Skeletal muscle tissue (tissue), 3 donors: ENCODE measurements at regions not wholly inside any gene's neighbourhood (a gene's known extent, or its start where the extent isn't known, plus 50 kb on each side); places are given as distances from the start of the nearest gene placed in this dataset.

Experiments
- H3K27ac ChIP-seq: one replicate; pipeline ENCODE4 v1.7.0; 2013; ENCODE audit warnings: mild to moderate bottlenecking, low read depth, low read length, inconsistent platforms
- H3K27me3 ChIP-seq, 3 donors: one replicate each; pipeline ENCODE4 v1.7.0; 2013; ENCODE audit warnings: low read length in 3 of 3; ENCODE audit not compliant: control insufficient read depth in 3 of 3, insufficient read depth in 3 of 3
- H3K36me3 ChIP-seq, 3 donors: one replicate each; pipeline ENCODE4 v1.7.0; 2013; ENCODE audit warnings: low read length in 3 of 3; ENCODE audit not compliant: control insufficient read depth in 3 of 3, insufficient read depth in 3 of 3
- H3K4me1 ChIP-seq, 3 donors: one replicate each; pipeline ENCODE4 v1.7.0; 2013; ENCODE audit warnings: low read length in 3 of 3, mild to moderate bottlenecking in 3 of 3; ENCODE audit not compliant: control insufficient read depth in 3 of 3, insufficient read depth in 3 of 3
- H3K4me3 ChIP-seq, 3 donors: one replicate each; pipeline ENCODE4 v1.7.0; 2013; ENCODE audit warnings: low read length in 3 of 3
- H3K9ac ChIP-seq, 3 donors: one replicate each; pipeline ENCODE4 v1.7.0; 2013; ENCODE audit warnings: low read length in 3 of 3, mild to moderate bottlenecking in 3 of 3, moderate library complexity in 2 of 3, low read depth in 1 of 3
- H3K9me3 ChIP-seq, 3 donors: one replicate each; pipeline ENCODE4 v1.7.0; 2013; ENCODE audit warnings: low read length in 3 of 3; ENCODE audit not compliant: control insufficient read depth in 3 of 3
- donor health status: Osteomylitis.

DNA sequence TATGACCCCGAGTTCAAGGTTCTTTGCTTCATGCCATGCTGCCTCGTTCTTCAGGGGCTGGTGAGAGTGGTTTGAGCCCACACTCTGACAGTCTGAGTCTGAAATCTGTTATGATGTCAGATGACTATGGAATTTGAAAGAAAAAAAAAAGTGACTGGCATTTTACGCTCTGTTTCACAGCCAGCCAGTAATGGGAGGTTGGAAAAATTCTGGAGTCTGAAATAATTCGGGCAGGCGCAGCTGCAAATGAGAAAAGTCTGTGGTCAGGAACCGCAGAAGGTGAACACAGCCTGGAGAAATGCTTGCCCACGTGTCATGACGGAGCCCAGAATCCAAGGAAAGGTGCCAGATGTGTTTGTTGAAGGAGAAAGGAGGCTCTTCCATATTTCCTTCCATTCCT lies 269.8 kb upstream of the PWP1 start:
- Histone ChIP-seq H3K4me1 (no peaks in the 10 kb centered on the region), H3K9me3 (no peaks in the 10 kb centered on the region), H3K9ac (no peak overlapping the region)

DNA sequence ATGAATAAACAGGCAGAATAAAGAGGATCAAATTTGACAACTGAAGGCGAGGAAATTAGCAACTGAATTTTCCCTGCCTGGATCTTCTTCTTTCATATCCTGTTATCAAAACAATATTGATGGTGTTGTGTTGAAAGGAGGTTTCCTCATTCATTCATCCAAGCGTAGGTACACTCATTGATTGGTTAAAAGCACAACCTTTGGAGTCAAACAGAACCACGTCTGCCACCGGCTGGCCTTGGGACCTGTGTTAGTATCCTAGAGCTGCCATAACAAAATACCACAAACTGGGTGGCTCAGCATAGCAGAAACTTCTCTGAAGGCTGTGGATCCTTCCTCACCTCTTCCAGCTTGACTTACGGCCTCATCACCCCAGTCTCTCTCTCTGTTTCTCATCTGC lies 268.6 kb upstream of the PWP1 start:
- Histone ChIP-seq H3K9me3 (no peaks in the 10 kb centered on the region), H3K9ac (no peak overlapping the region), H3K4me1 (no peaks in the 10 kb centered on the region), H3K36me3 (no peaks in the 10 kb centered on the region), H3K27me3 (peaks cover 0 to 3% (median 0%) of the 10 kb centered on the region in 3 donors), H3K27ac (no peak overlapping the region), H3K4me3 (no peak overlapping the region)

More for the DNA sequence above, 269.8 kb upstream of the PWP1 start:
- Histone ChIP-seq H3K27ac (no peak overlapping the region), H3K27me3 (peaks cover 0 to 3% (median 0%) of the 10 kb centered on the region in 3 donors), H3K4me3 (no peak overlapping the region), H3K36me3 (no peaks in the 10 kb centered on the region)

DNA sequence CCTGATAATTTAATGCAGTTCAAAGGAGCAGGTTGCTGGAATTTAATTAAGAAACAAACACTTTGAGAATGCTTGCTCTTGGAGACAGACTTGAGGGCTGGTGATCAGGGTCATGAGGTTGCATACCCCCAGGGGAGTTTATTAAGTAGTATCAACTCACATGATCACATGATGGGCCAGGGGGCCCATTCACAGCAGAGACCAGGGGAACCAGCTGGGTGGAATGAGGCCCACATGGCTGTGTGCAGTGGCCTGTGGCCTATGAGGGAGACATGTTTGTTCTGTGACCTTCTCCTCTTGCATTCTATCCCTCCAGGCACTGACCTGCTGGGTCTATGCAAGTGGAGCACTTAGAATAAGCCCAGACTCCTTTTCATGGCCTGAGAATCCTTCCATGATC lies 266.6 kb upstream of the PWP1 start:
- Histone ChIP-seq H3K4me1 (no peaks in the 10 kb centered on the region), H3K27me3 (peaks cover 0 to 3% (median 0%) of the 10 kb centered on the region in 3 donors), H3K4me3 (no peak overlapping the region), H3K27ac (no peak overlapping the region), H3K36me3 (no peaks in the 10 kb centered on the region), H3K9ac (no peak overlapping the region), H3K9me3 (no peaks in the 10 kb centered on the region)

DNA sequence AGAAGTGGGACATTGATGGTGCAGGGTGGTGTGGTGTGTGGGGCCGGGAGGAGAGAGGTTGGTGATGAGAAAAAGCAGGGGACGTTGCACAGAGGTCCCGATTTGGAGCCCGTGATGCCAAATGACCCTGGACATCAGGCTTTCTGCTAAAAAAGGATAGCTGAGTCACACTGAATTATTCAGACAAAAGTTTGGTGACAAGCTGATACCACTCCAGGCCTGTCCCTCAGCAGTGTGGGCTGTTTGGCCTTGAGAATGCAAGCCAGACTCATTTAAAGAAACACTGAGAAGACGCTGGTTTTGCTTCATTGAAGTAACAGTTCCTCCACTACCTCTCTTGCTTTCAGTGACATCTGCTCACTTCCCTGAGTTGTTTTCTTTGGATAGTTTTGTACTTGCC lies 262.1 kb upstream of the PWP1 start:
- H3K27ac ChIP-seq, result no peak overlapping the region
- H3K4me1 ChIP-seq, result no peaks in the 10 kb centered on the region
- no peaks in the 10 kb centered on the region for H3K27me3 ChIP-seq
- H3K9ac ChIP-seq, result no peak overlapping the region
- no peak overlapping the region for H3K4me3 ChIP-seq
- H3K36me3 ChIP-seq, result no peaks in the 10 kb centered on the region
- H3K9me3 ChIP-seq, result no peaks in the 10 kb centered on the region

DNA sequence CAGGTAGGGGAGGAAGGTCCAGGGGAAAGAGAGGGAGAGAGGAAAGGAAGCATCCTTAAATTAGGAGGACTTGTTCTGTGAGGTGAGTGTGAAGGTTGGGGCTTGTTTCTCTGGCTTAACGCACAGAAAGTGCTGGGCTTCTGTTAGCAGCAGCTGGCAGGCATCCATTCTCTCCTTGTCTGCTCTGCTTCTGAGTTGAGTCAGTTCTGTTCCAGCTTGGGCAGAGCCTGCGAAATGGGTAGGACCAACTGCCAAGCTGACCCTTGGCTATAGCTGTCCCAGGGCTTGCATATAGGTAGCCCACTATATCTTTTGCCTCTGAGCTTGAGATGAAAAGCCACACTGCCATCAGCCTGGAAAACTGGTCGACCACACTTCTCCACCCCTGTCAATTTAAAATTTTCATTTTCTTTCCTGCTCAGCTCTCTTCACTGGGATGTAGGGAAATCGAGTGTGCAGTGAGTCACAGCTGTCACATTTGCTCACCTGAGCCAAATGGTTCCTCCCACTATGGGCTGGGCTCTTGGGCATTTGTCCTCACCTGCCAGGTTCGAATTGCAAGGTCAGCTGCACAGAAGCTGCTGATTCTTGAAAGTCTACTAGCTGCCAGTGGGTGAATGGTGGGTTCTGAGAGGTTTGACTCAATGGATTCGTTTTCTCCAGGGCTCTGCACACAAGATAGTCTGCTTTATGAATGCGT lies 256.4 kb upstream of the PWP1 start:
- Histone ChIP-seq H3K4me3 (no peak overlapping the region), H3K27me3 (no peaks in the 10 kb centered on the region), H3K9me3 (no peaks in the 10 kb centered on the region), H3K9ac (no peak overlapping the region), H3K36me3 (no peaks in the 10 kb centered on the region), H3K27ac (no peak overlapping the region), H3K4me1 (no peaks in the 10 kb centered on the region)

DNA sequence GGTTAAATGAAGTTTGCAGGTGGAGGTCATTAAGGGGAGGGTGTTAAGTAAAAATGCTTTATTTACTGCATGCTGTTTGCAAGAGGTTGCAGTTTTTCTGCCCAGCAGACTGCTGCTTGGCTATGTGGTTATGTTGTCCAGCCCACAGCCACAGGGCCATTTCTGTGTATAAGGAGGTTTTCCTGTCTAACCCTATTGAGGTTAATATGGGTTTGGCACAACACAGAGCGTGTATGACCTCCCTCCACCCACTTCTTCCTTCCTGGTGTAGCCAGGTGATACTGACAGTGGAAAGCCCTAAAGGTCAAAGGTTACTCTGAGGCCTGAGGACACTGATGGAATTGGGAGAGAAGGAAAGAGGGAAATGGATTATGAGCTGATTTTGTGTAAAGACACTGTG lies 253.7 kb upstream of the PWP1 start:
- no peaks in the 10 kb centered on the region for H3K9me3 ChIP-seq
- H3K27me3 ChIP-seq, result no peaks in the 10 kb centered on the region
- H3K4me3 ChIP-seq, result no peak overlapping the region
- H3K36me3 ChIP-seq, result no peaks in the 10 kb centered on the region
- H3K27ac ChIP-seq, result no peak overlapping the region
- H3K9ac ChIP-seq, result no peak overlapping the region
- H3K4me1 ChIP-seq, result no peaks in the 10 kb centered on the region

DNA sequence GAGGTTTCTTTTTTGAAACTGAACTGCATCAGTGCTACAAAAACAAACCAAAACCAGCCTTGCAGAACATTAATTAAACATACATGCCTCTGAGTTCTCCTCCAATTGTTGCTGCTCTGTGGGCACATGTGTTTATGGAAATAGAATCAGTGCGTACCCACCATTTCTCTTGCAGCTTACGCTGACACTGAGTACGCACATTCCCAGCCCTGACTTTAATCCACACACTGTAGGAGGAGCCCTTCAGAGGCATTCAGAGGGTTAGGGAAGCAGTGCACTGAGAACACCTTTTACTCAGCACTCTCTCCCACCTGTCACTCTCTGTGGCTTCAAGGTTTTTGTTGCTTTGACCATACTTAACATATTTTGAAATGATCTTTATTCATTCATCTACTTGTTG lies 250.5 kb upstream of the PWP1 start:
- Histone ChIP-seq H3K9ac (no peak overlapping the region), H3K4me3 (no peak overlapping the region), H3K36me3 (no peaks in the 10 kb centered on the region), H3K27me3 (peaks cover 0 to 2% (median 0%) of the 10 kb centered on the region in 3 donors), H3K27ac (no peak overlapping the region), H3K4me1 (no peaks in the 10 kb centered on the region), H3K9me3 (no peaks in the 10 kb centered on the region)

DNA sequence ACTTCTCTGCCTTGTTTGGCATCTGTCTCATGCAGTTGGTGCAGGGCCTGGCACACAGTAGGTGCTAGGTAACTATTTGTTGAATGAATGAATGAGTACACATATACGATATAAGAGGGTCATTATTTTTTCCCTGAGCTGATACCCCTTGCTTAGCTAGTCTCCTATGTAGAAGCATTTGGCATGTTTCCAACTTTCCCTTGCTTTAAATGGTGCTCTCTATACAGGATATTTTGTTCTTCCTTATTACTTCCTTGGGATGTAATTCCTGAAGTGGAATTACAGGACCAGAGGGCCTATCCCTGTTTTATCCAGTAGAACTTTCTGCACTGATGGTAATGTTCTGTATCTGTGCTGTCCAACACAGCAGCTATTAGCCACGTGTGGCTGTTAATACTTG lies 250.1 kb upstream of the PWP1 start:
- no peaks in the 10 kb centered on the region for H3K4me1 ChIP-seq
- H3K27ac ChIP-seq, result no peak overlapping the region
- H3K4me3 ChIP-seq, result no peak overlapping the region
- H3K9me3 ChIP-seq, result no peaks in the 10 kb centered on the region
- no peak overlapping the region for H3K9ac ChIP-seq
- H3K27me3 ChIP-seq, result peaks cover 0 to 4% (median 0%) of the 10 kb centered on the region in 3 donors
- no peaks in the 10 kb centered on the region for H3K36me3 ChIP-seq

DNA sequence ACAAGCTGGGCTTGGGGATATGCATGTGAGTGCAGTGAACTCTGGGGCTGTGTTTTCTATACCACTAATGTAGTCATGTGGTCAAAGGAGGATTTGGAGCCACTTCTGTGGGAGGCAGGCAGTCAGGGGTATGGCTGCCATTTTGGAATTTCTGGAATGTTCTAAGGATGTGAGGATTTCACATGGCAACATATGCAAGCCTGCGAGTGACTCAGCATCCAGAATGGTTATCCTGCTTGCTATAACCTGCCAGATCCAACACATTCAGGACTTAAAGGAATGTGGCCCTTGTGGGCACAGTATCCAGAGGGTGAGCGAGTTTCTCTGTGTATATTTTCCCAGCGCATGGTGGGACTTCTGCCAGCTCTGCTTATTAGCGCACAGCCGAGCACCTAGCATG lies 249.2 kb upstream of the PWP1 start:
- Histone ChIP-seq H3K27ac (no peak overlapping the region), H3K9me3 (no peaks in the 10 kb centered on the region), H3K27me3 (peaks cover 0 to 4% (median 0%) of the 10 kb centered on the region in 3 donors), H3K4me1 (no peaks in the 10 kb centered on the region), H3K9ac (no peak overlapping the region), H3K4me3 (no peak overlapping the region), H3K36me3 (no peaks in the 10 kb centered on the region)

DNA sequence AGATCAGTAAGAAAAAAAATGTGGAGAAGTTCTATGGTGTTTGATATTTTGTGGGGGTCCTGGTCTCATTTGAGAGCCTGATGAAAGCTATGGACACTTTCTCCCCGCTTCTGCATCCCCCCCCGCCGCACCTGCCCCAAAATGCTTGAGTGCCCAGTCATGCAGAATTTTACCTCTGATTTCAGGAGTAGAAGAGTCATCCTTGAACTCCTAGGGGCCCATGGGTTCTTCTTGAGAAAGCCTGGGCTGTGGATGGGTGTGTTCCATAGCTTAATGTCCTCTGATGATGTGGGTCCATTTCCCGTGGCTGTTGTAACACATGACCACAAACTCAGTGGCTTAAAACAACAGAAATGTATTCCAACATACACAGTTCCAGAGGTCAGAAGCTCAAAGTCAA lies 248.8 kb upstream of the PWP1 start:
- Histone ChIP-seq H3K4me1 (no peaks in the 10 kb centered on the region), H3K36me3 (no peaks in the 10 kb centered on the region), H3K9ac (no peak overlapping the region), H3K27me3 (peaks cover 0 to 4% (median 0%) of the 10 kb centered on the region in 3 donors), H3K4me3 (no peak overlapping the region), H3K27ac (no peak overlapping the region), H3K9me3 (no peaks in the 10 kb centered on the region)
